HS-5 (cell line): ENCODE measurements at regions not wholly inside any gene's neighbourhood (a gene's known extent, or its start where the extent isn't known, plus 50 kb on each side); places are given as distances from the start of the nearest gene placed in this dataset.

ENCODE experiments used
- DNase-seq: peaks from one replicate; pipeline ENCODE4 v3.0.0-alpha.2; 2012; ENCODE audit warnings: low read depth

DNA sequence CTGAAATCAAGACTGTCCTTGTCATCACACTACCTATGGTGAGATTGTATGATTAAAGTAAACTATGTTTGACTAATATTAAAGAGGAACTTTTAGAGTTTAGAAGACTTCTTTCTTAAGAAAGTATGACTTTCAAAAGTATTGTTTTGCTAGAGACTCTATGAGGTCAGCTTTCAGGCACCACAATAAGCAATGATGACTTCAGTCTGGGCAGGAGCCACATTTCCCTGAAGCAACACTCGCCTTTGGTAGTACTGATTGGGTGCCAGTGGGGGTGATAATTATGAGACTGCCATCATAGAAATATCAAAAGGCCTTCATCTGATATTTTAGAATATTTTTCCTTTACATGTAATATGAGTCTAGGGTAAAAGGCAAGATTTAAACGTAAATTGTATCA, 212.6 kb downstream of the DTHD1 start:
- DNase-seq = no peak

GRCh38 chr4:36494747-36495146, 213.3 kb downstream of the DTHD1 start:
- DNase-seq = no peak

DNA sequence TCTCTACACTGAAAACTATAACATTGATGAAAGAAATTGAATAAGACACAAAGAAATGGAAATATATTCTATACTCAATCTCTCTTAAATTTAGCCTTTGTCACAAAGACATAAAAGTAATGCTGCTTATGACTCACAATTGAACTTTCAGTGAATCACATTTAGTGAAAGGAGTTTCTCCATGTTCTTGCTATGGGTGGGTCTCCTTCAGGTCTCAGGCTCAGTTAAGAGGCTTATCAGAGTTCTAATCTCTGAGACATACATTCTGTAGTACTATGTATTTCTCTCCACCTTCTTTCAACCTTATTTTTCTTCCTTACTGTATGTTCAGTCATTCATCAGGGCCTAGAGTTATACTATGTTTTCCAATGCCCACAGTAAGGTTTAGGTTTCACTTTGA, 220.9 kb downstream of the DTHD1 start:
- no peak for DNase-seq

DNA sequence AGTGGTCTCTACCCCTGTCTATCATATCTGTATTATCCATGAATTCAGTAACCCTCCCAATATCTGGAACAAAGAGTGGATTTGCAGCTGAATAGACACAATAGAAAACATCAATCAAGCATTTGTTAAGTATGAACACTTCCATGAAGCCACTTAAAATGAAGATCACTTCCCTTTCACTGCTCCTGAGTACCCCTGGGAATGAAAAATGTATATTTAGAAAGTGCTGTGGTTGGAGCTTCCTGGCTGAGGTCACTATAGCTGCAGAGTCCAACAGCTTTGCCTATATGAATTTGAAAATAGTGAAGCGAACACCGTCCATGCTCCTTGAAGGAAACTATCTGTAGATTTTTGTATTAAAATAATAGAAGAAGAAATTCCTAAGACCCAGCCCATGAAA, 227.0 kb downstream of the DTHD1 start:
- no peak for DNase-seq

- no peak for DNase-seq
Measured at GRCh38 chr4:36509845-36510244, 228.4 kb downstream of the DTHD1 start.

GRCh38 chr4:36511785-36512184, 230.4 kb downstream of the DTHD1 start:
- no peak for DNase-seq

DNA sequence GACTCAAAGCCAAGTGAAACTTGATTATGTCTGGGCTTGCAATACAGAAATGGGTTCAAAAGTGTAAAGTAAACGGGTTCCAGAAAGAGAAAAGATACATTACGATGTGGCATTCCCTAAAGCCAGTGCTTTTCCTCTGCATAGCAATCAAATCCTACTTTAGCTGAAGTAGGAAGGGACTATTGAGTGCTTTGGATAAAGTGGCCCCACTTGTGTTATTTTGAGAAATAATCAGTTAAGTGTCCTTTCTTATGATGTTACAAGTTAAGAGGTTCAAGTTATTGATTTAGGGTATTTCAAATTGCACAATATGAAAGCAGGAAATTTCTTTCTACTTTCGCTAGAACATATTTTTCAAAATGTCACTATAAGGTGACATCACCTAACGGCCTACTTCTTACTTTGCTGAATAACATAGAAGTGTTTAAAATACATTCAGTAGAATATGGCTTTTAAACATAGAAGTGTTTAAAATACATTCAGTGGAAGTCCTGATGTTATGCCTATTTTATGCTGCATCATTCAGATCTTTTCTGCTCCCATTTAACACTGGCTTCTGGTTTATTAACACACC, 235.2 kb downstream of the DTHD1 start:
- DNase-seq = no peak

DNA sequence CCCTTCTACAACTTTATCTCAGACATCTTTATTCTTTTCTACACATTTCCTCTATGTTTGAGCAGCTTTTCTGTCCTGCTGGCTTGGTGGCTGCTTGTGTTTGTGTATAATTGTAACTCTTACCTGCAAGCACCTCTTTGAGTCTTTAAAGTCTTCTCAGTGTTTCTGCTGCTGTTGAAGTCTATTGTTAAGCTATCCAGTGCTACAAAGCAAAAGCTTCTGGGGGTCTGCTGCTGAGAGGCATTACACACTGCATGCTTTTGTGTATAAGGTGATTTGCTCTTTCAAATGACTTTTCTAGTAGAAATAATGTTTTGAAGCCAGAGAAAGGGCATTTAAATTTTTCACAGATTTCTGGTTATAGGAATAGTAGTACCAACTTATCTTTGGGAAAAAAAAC, 241.8 kb downstream of the DTHD1 start:
- no peak for DNase-seq

- DNase-seq = no peak
Measured at GRCh38 chr4:36532670-36533379, 251.4 kb downstream of the DTHD1 start.

DNA sequence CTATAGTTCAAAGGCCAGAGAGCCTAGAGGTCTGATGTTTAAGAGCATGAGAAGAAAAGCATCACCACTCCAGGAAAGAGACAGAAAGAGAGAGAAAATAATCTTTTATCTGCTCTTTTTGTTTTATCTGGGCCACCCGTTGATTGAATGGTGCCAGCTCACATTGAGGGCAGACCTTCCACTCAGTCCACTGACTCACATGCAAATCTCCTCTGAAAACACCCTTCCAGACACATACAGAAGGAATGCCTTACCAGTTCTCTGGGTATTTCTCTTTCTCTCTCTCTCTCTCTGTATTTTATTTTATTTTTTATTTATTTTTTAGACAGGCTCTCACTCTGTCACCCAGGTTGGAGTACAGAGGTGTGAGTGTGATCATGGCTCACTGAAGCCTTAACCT, 252.5 kb downstream of the DTHD1 start:
- no peak for DNase-seq

GRCh38 chr4:36547383-36547782, 266.0 kb downstream of the DTHD1 start:
- no peak for DNase-seq

- DNase-seq = no peak
Measured at GRCh38 chr4:36549252-36549651, 267.8 kb downstream of the DTHD1 start.

GRCh38 chr4:36549992-36550391, 268.6 kb downstream of the DTHD1 start:
- no peak for DNase-seq

DNA sequence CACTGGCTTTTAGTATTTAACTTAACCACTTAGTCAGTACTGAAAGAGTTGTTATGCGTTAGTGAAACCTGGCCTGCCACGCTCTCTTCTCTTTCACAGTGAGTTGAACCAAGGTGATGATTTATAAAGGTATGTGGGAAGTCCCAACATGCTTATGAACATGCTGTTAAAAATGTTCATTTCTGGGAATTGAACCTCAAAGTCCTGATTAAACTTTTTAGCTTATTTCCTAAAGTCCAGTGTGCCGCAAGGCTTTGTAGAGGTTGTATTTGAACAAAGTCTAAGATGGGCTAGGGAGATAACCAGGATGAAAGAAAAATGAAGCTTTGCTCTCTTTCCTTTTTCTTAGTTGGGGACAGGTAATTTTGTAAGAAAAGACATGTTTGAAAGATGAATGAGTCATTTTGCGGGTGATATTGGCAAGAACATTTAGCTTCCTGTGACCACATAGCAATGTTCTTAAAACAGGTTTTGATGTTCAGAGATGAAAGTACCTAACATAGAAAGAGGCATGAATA, 270.3 kb downstream of the DTHD1 start:
- no peak for DNase-seq

DNA sequence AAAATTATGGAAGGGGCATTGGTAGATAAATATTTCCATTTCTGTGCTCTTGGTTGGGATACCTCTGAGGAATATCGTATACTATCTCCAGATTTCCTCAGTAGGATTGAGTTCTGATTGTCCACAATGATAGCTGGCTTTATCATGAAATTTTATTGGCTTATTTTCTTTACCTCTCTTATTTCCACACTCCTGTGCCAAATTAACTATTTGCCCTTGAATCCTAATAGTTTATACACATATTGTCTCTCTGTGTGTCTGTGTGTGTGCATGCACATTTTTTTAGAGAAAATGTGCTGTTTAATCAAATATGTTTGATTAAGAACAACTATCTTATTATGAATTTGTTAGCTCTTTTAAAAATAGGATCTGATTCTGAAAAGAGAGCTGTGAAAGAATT, 271.6 kb downstream of the DTHD1 start:
- no peak for DNase-seq

DNA sequence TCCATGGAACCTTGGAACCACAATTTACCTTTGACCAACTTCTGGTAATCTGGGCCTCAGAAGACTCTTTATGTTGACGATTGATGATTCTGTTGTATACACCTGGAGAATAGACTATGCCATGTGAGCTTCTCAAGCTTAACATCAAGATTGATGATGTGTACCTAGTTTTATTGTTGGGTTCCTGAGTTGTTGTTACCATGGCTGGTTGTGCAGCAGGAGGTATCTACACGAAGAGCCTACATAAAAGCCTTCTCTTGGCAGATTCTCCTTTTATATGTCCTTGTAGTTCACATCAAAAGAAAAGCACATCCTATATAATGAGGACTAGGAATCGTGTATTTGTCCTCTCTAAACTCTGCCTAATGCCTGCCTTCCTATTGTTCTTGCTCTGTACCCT, 272.0 kb downstream of the DTHD1 start:
- no peak for DNase-seq

- DNase-seq = no peak
Measured at GRCh38 chr4:36556984-36557383, 275.6 kb downstream of the DTHD1 start.

DNA sequence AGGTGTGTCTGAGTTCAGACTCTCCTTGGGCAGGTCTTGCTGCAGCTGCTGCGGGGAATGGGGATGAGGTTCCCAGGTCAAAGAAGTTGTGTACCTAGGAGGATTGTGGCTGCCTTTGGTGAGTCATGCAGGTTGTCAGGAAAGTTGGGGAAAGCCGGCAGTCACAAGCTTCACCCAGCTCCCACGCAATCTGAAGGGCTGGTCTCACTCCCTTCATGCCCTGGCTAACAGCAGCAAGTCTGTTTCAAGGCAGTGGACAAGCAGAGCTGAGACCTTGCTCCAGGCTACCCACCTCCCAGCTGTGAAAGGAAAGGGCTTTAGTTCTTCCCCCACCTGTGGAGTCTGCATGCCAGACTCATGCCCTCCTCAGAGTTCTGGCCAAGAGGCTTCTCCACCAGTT, 287.2 kb downstream of the DTHD1 start:
- DNase-seq = no peak

GRCh38 chr4:36573441-36573840, 292.0 kb downstream of the DTHD1 start:
- no peak for DNase-seq

DNA sequence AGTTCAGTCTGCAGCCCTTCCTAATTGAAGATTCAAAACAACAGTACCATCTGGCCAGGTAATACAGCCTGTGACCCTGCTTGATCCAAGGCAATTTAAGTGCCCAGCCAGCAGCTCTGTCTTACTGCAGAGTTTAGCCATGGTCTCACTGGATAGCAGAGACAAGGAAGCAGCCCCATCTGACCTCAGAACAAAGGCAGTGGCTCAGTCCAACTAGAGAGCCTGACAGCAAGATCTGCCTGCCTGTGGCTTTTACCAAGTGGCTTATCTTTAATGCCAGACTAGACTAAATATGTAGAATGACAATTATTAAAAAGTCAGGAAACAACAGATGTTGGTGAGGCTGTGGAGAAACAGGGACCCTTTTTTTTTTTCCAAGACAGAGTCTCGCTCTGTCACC, 293.4 kb downstream of the DTHD1 start:
- no peak for DNase-seq

GRCh38 chr4:36582198-36582597, 300.8 kb downstream of the DTHD1 start:
- no peak for DNase-seq

DNA sequence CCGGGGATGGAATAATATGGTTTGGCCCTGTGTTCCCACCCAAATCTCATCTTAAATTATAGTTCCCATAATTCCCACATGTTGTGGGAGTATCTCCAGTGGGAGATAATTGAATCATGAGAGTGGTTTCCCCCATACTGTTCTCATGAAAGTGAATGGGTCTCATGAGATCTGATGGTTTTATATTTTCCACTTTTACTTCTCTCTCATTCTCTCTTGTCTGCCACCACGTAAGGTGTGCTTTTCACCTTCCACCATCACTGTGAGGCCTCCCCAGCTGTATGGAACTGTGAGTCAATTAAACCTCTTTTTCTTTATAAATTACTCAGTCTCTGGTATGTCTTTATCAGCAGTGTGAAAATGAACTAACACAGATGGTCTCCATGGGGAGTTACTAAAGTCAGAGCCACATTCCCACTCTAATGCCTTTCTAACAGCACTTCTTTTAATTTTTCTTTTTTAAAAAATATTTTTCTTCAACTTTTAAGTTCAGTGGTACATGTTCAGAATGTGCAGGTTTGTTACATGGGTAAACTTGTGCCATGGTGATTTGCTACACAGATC, 306.6 kb downstream of the DTHD1 start:
- DNase-seq = no peak

DNA sequence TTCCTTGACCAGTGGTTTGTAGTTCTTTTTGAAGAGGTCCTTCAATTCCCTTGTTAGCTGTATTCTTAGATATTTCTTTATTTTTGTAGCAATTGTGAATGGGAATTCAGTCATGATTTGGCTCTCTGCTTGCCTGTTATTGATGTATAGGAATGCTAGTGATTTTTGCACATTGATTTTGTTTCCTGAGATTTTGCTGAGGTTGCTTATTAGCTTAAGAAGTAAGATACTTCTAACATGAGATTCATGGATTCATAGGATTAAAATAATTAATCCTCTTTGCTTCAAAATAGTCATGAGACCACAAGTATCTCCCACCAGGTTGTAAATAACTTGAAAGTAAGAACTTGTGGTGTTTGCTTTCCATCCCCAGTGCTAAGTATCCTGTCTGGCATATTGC, 308.9 kb downstream of the DTHD1 start:
- DNase-seq = no peak
